Panc1 (cell line): ENCODE measurements at regions not wholly inside any gene's neighbourhood (a gene's known extent, or its start where the extent isn't known, plus 50 kb on each side); places are given as distances from the start of the nearest gene placed in this dataset.

Experiments
- POLR2AphosphoS5 ChIP-seq: IDR thresholded peaks from 2 replicates; pipeline ENCODE4 v1.6.1; 2012; ENCODE audit warnings: mild to moderate bottlenecking, low read depth, low read length, moderate library complexity
- REST ChIP-seq, 2 experiments: IDR thresholded peaks; 2 replicates each; pipeline ENCODE4 v1.6.1; 2011 to 2012; ENCODE audit warnings: low read depth in 2 of 2, control low read depth in 1 of 2, low read length in 1 of 2, mild to moderate bottlenecking in 1 of 2, moderate library complexity in 1 of 2; ENCODE audit not compliant: insufficient read depth in 1 of 2
- SIN3A ChIP-seq: IDR thresholded peaks from 2 replicates; pipeline ENCODE4 v1.6.1; 2012; ENCODE audit warnings: low read depth, mild to moderate bottlenecking, low read length, moderate library complexity, borderline replicate concordance; ENCODE audit not compliant: insufficient read depth
- TF ChIP-seq, protein P1 (sequence below): fragments of 450-650 bp; IDR thresholded peaks from 2 replicates; pipeline ENCODE4 v1.5.1; 2017; ENCODE audit warnings: mild to moderate bottlenecking

GRCh38 chr20:43341511-43341910, 116.2 kb upstream of the SRSF6 start:
- TF ChIP-seq POLR2AphosphoS5 (no peak), REST (IDR thresholded peaks at IDR 0.05; ENCODE audit: insufficient read depth in 1 of 2, low read depth in 2 of 2, low read length in 1 of 2) (no peak), SIN3A (no peak)
- TF ChIP-seq, protein P1, sequence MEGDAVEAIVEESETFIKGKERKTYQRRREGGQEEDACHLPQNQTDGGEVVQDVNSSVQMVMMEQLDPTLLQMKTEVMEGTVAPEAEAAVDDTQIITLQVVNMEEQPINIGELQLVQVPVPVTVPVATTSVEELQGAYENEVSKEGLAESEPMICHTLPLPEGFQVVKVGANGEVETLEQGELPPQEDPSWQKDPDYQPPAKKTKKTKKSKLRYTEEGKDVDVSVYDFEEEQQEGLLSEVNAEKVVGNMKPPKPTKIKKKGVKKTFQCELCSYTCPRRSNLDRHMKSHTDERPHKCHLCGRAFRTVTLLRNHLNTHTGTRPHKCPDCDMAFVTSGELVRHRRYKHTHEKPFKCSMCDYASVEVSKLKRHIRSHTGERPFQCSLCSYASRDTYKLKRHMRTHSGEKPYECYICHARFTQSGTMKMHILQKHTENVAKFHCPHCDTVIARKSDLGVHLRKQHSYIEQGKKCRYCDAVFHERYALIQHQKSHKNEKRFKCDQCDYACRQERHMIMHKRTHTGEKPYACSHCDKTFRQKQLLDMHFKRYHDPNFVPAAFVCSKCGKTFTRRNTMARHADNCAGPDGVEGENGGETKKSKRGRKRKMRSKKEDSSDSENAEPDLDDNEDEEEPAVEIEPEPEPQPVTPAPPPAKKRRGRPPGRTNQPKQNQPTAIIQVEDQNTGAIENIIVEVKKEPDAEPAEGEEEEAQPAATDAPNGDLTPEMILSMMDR: no peak
